ENCODE measurements at regions not wholly inside any gene's neighbourhood (a gene's known extent, or its start where the extent isn't known, plus 50 kb on each side); places are given as distances from the start of the nearest gene placed in this dataset.

- TF ChIP-seq CTCF (IDR thresholded peaks at IDR 0.05) = no peak
- TF ChIP-seq POLR2A (IDR thresholded peaks at IDR 0.05) = no peak
Measured at GRCh38 chr6:95286874-95287273, 290.5 kb upstream of the MANEA start.

All from suprapubic skin (tissue), 3 donors.